CD14-positive monocyte (primary cell): ENCODE measurements at regions not wholly inside any gene's neighbourhood (a gene's known extent, or its start where the extent isn't known, plus 50 kb on each side); places are given as distances from the start of the nearest gene placed in this dataset.

Experiments
- DNase-seq, 3 donors: peaks; one replicate each; pipeline ENCODE4 v3.0.0-alpha.2; 2011 to 2022
- H2AFZ ChIP-seq: 2 replicates; pipeline ENCODE4 v1.6.0; 2012; ENCODE audit warnings: mild to moderate bottlenecking, low read depth, low read length, inconsistent platforms; ENCODE audit not compliant: insufficient read depth, poor library complexity, severe bottlenecking
- H3K27ac ChIP-seq, 2 donors: 1 replicate in 1 of 2; 2 replicates in 1 of 2; pipeline ENCODE4 v1.5.1; 2012 to 2013; ENCODE audit warnings: low read length in 2 of 2, control low read depth in 1 of 2, inconsistent platforms in 1 of 2, low read depth in 1 of 2, mild to moderate bottlenecking in 1 of 2
- H3K27me3 ChIP-seq, 2 donors: one replicate each; pipeline versions ENCODE4 v1.6.0 to v1.6.1; 2011 to 2013; ENCODE audit warnings: low read length in 2 of 2; ENCODE audit not compliant: control insufficient read depth in 2 of 2, insufficient read depth in 2 of 2
- H3K36me3 ChIP-seq, 2 donors: replicated peaks in 1 of 2; 1 replicate in 1 of 2; 2 replicates in 1 of 2; pipeline versions ENCODE4 v1.5.1 to v1.6.1; 2012 to 2013; ENCODE audit warnings: low read length in 2 of 2, control low read depth in 1 of 2, inconsistent platforms in 1 of 2, mild to moderate bottlenecking in 1 of 2; ENCODE audit not compliant: insufficient read depth in 2 of 2, control insufficient read depth in 1 of 2
- H3K4me1 ChIP-seq, 2 donors: 1 replicate in 1 of 2; 2 replicates in 1 of 2; pipeline versions ENCODE4 v1.5.1 to v1.6.1; 2012 to 2013; ENCODE audit warnings: low read length in 2 of 2, control low read depth in 1 of 2, inconsistent platforms in 1 of 2, mild to moderate bottlenecking in 1 of 2, moderate library complexity in 1 of 2; ENCODE audit not compliant: insufficient read depth in 2 of 2, control insufficient read depth in 1 of 2
- H3K4me2 ChIP-seq: replicated peaks from 2 replicates; pipeline ENCODE3; 2012; ENCODE audit warnings: low read length, moderate library complexity, mild to moderate bottlenecking; ENCODE audit not compliant: poor library complexity, severe bottlenecking; ENCODE audit errors: extremely low read depth
- H3K4me3 ChIP-seq, 3 experiments: fragments of 200-600 bp in 1 of 3; sonication (generic) in 1 of 3; replicated peaks in 1 of 3; 1 replicate in 2 of 3; 2 replicates in 1 of 3; pipeline ENCODE4 v1.5.1; 2011 to 2013; ENCODE audit warnings: low read length in 3 of 3, mild to moderate bottlenecking in 3 of 3, control low read depth in 2 of 3, low read depth in 2 of 3, inconsistent platforms in 1 of 3, moderate library complexity in 1 of 3
- H3K79me2 ChIP-seq: 2 replicates; pipeline ENCODE4 v1.6.0; 2012; ENCODE audit warnings: mild to moderate bottlenecking, control low read depth, inconsistent platforms, low read length, moderate library complexity; ENCODE audit not compliant: insufficient read depth
- H3K9ac ChIP-seq: 2 replicates; pipeline ENCODE4 v1.6.0; 2017; ENCODE audit warnings: low read length, mild to moderate bottlenecking; ENCODE audit not compliant: insufficient read depth, poor library complexity, severe bottlenecking
- H3K9me3 ChIP-seq, 2 donors: replicated peaks in 1 of 2; 1 replicate in 1 of 2; 2 replicates in 1 of 2; pipeline versions ENCODE4 v1.5.1 to v1.6.1; 2012 to 2013; ENCODE audit warnings: low read length in 2 of 2, control low read depth in 1 of 2; ENCODE audit not compliant: control insufficient read depth in 1 of 2, insufficient read depth in 1 of 2
- H4K20me1 ChIP-seq: 2 replicates; pipeline ENCODE4 v1.6.0; 2012; ENCODE audit warnings: mild to moderate bottlenecking, low read length, control low read depth, moderate library complexity; ENCODE audit not compliant: insufficient read depth
- H3K27ac Mint-ChIP-seq, 7 donors: one replicate each; pipeline ENCODE4 v1.8.0; 2020; ENCODE audit warnings: mild to moderate bottlenecking in 7 of 7, mixed read lengths in 7 of 7, moderate library complexity in 6 of 7, inconsistent platforms in 2 of 7
- H3K27me3 Mint-ChIP-seq, 3 donors: one replicate each; pipeline ENCODE4 v1.8.0; 2021 to 2022; ENCODE audit warnings: low read depth in 3 of 3, mild to moderate bottlenecking in 3 of 3, mixed read lengths in 3 of 3, moderate library complexity in 3 of 3, inconsistent platforms in 1 of 3
- H3K36me3 Mint-ChIP-seq, 2 donors: one replicate each; pipeline ENCODE4 v1.8.0; 2020; ENCODE audit warnings: mixed read lengths in 2 of 2, inconsistent platforms in 1 of 2, mild to moderate bottlenecking in 1 of 2
- H3K4me1 Mint-ChIP-seq: one replicate; pipeline ENCODE4 v1.8.0; 2020; ENCODE audit warnings: mild to moderate bottlenecking, mixed read lengths
- H3K4me3 Mint-ChIP-seq, 2 donors: one replicate each; pipeline ENCODE4 v1.8.0; 2020; ENCODE audit warnings: mild to moderate bottlenecking in 2 of 2, mixed read lengths in 2 of 2, moderate library complexity in 1 of 2
- H3K9me3 Mint-ChIP-seq, 7 donors: one replicate each; pipeline ENCODE4 v1.8.0; 2020 to 2022; ENCODE audit warnings: mixed read lengths in 7 of 7, mild to moderate bottlenecking in 6 of 7, moderate library complexity in 6 of 7, inconsistent platforms in 2 of 7
- WGBS: methylation state at CpG from one replicate; pipeline ENCODE4 v1.1.5; 2013; ENCODE audit warnings: missing lambda C conversion rate; ENCODE audit not compliant: insufficient coverage; 5-methylcytosine and 5-hydroxymethylcytosine counted together
- intact Hi-C, 2 donors: fragments of 100-400 bp; cut with micrococcal nuclease; formaldehyde crosslinking; loops; one replicate each; pipeline versions ENCODE4 v1.15.0 to v1.15.1; 2023
- TF ChIP-seq, protein P1 (sequence below): fragments of 200-600 bp; IDR thresholded peaks from one replicate; pipeline ENCODE4 v1.8.0; 2022; ENCODE audit warnings: antibody characterized with exemption, mild to moderate bottlenecking

DNA sequence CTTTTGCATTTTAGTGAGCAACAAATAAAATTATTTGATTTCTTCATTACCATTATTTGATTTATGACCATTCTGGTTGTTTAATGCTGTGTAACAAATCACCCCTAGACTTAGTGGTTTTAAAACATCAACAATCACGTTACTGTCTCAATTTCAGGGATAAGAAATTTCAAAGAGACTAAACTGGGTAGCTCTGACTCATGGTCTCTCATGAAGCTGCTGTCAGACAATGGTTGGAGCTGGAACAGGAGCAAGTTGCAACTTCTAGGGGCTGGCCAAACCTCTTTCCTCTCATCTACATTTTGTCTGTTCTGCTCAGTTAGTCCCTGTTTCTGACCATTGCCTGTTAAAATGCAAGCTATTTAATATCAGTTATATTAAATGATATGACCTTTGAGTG lies 517.0 kb downstream of the KCNH5 start:
- no peak overlapping the region for H3K27ac ChIP-seq
- TF ChIP-seq, protein P1, sequence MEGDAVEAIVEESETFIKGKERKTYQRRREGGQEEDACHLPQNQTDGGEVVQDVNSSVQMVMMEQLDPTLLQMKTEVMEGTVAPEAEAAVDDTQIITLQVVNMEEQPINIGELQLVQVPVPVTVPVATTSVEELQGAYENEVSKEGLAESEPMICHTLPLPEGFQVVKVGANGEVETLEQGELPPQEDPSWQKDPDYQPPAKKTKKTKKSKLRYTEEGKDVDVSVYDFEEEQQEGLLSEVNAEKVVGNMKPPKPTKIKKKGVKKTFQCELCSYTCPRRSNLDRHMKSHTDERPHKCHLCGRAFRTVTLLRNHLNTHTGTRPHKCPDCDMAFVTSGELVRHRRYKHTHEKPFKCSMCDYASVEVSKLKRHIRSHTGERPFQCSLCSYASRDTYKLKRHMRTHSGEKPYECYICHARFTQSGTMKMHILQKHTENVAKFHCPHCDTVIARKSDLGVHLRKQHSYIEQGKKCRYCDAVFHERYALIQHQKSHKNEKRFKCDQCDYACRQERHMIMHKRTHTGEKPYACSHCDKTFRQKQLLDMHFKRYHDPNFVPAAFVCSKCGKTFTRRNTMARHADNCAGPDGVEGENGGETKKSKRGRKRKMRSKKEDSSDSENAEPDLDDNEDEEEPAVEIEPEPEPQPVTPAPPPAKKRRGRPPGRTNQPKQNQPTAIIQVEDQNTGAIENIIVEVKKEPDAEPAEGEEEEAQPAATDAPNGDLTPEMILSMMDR = no peak
- no peak overlapping the region for H3K4me3 Mint-ChIP-seq
- H3K27ac Mint-ChIP-seq = no peak overlapping the region
- no peak overlapping the region for H2AFZ ChIP-seq
- no peaks in the 10 kb centered on the region for H3K36me3 ChIP-seq
- intact Hi-C loops = no loop called here
- no peaks in the 10 kb centered on the region for H4K20me1 ChIP-seq
- no peaks in the 10 kb centered on the region for H3K4me1 Mint-ChIP-seq
- H3K36me3 Mint-ChIP-seq = no peaks in the 10 kb centered on the region
- WGBS = no CpG with 5 or more reads among the region's 1 CpG
- H3K4me1 ChIP-seq = no peaks in the 10 kb centered on the region
- no peaks in the 10 kb centered on the region for H3K79me2 ChIP-seq
- H3K9me3 ChIP-seq = peaks cover 2 to 20% of the 10 kb centered on the region in 2 donors
- no peaks in the 10 kb centered on the region for H3K27me3 Mint-ChIP-seq
- H3K27me3 ChIP-seq = no peaks in the 10 kb centered on the region
- no peak for DNase-seq
- H3K4me3 ChIP-seq = no peak overlapping the region
- H3K4me2 ChIP-seq = no peak overlapping the region
- peaks cover 0 to 11% (median 3%) of the 10 kb centered on the region in 7 donors for H3K9me3 Mint-ChIP-seq
- H3K9ac ChIP-seq = no peak overlapping the region

GRCh38 chr14:62532181-62532580 lies 513.1 kb downstream of the KCNH5 start:
- H3K9ac ChIP-seq = no peak overlapping the region
- WGBS = no CpG with 5 or more reads among the region's 2 CpGs
- no peak for DNase-seq
- no peaks in the 10 kb centered on the region for H3K27me3 ChIP-seq
- TF ChIP-seq, protein P1 = no peak
- H3K9me3 ChIP-seq = peaks cover 2 to 17% of the 10 kb centered on the region in 2 donors
- Mint-ChIP-seq H3K36me3 (no peaks in the 10 kb centered on the region), H3K4me1 (no peaks in the 10 kb centered on the region), H3K27me3 (no peaks in the 10 kb centered on the region), H3K27ac (no peak overlapping the region), H3K4me3 (no peak overlapping the region), H3K9me3 (peaks cover 0 to 3% (median 2%) of the 10 kb centered on the region in 7 donors)
- no peaks in the 10 kb centered on the region for H3K4me1 ChIP-seq
- no peak overlapping the region for H3K4me3 ChIP-seq
- H4K20me1 ChIP-seq = no peaks in the 10 kb centered on the region
- no peak overlapping the region for H2AFZ ChIP-seq
- H3K4me2 ChIP-seq = no peak overlapping the region
- intact Hi-C loops = no loop called here
- H3K27ac ChIP-seq = no peak overlapping the region
- no peaks in the 10 kb centered on the region for H3K36me3 ChIP-seq
- no peaks in the 10 kb centered on the region for H3K79me2 ChIP-seq
